HepG2 (cell line): ENCODE measurements at regions not wholly inside any gene's neighbourhood (a gene's known extent, or its start where the extent isn't known, plus 50 kb on each side); places are given as distances from the start of the nearest gene placed in this dataset.

Experiments used
- ATAC-seq: fragments of 200-7000 bp; cut with Tn5 transposase; 3 replicates; pipeline ENCODE4 v1.9.1; 2020; ENCODE audit warnings: mild to moderate bottlenecking, moderate library complexity
- BruUV-seq: library from RNA; stranded (reverse); fragments of 400-500 nt; replicated peaks from 2 replicates; lab custom pipeline; 2021; lab: Mats Ljungman, UMichigan
- CTCF ChIA-PET: fragments of 300-600 bp; formaldehyde crosslinking; extraction: SDS; loops from one replicate; lab custom pipeline; 2021; ENCODE audit warnings: low total read pairs, inconsistent platforms, low intra/inter-chr PET ratio; lab: Yijun Ruan, JAX
- POLR2A ChIA-PET: fragments of 350-600 bp; sonication (Branson Sonifier 250); formaldehyde crosslinking; loops from one replicate; lab custom pipeline; 2020; ENCODE audit warnings: antibody characterized with exemption, inconsistent platforms; lab: Yijun Ruan, JAX
- DNase-seq: peaks from one replicate; pipeline ENCODE4 v3.0.0-alpha.2; 2015; ENCODE audit warnings: low spot score
- FAIRE-seq: peaks from 3 replicates; lab custom pipeline; 2011; peaks lifted over from hg19 to GRCh38; lab: Jason Lieb, UNC
- H2AFZ ChIP-seq: one replicate; pipeline ENCODE4 v1.6.1; 2011; ENCODE audit warnings: low read length, inconsistent platforms
- H3K27ac ChIP-seq: fragments of 300-600 bp; 3 replicates; pipeline ENCODE4 v1.8.0; 2011; ENCODE audit warnings: mixed run types, mild to moderate bottlenecking, mixed read lengths, low read length, inconsistent platforms; ENCODE audit not compliant: insufficient read depth; ENCODE audit errors: extremely low read length
- H3K27me3 ChIP-seq, 2 experiments: fragments of 200-600 bp in 1 of 2; 2 replicates in 1 of 2; 3 replicates in 1 of 2; pipeline versions ENCODE4 v1.6.0 to v1.8.0; 2011; ENCODE audit warnings: low read length in 2 of 2, mild to moderate bottlenecking in 2 of 2, moderate library complexity in 2 of 2, inconsistent platforms in 1 of 2; ENCODE audit not compliant: insufficient read depth in 2 of 2, control insufficient read depth in 1 of 2
- H3K36me3 ChIP-seq, 2 experiments: fragments of 200-600 bp in 1 of 2; replicated peaks in 1 of 2; 2 replicates in 1 of 2; 3 replicates in 1 of 2; pipeline versions ENCODE4 v1.5.1 to v1.8.0; 2011; ENCODE audit warnings: low read length in 2 of 2, inconsistent platforms in 1 of 2; ENCODE audit not compliant: insufficient read depth in 2 of 2, control insufficient read depth in 1 of 2
- H3K4me1 ChIP-seq: 2 replicates; pipeline ENCODE4 v1.5.1; 2012; ENCODE audit warnings: low read length, inconsistent platforms; ENCODE audit not compliant: insufficient read depth
- H3K4me2 ChIP-seq: 2 replicates; pipeline ENCODE4 v1.6.0; 2011; ENCODE audit warnings: low read depth, low read length, inconsistent platforms
- H3K4me3 ChIP-seq, 3 experiments: fragments of 200-600 bp in 1 of 3; sonication (generic), shearing (Covaris generic) in 1 of 3; replicated peaks in 1 of 3; 2 replicates each; pipeline ENCODE4 v1.5.1; 2011 to 2016; ENCODE audit warnings: low read length in 3 of 3, inconsistent platforms in 2 of 3, low read depth in 2 of 3, mild to moderate bottlenecking in 2 of 3, control low read depth in 1 of 3, mixed read lengths in 1 of 3; ENCODE audit not compliant: insufficient read depth in 1 of 3
- H3K79me2 ChIP-seq: one replicate; pipeline ENCODE4 v1.6.1; 2011; ENCODE audit warnings: low read length, inconsistent platforms; ENCODE audit not compliant: insufficient read depth
- H3K9ac ChIP-seq: 2 replicates; pipeline ENCODE4 v1.6.0; 2011; ENCODE audit warnings: mild to moderate bottlenecking, low read depth, low read length, inconsistent platforms; ENCODE audit not compliant: insufficient read depth
- H3K9me3 ChIP-seq: 2 replicates; pipeline ENCODE4 v1.5.1; 2012; ENCODE audit warnings: mild to moderate bottlenecking, low read length
- H4K20me1 ChIP-seq: 2 replicates; pipeline ENCODE4 v1.6.0; 2011; ENCODE audit warnings: inconsistent platforms, mild to moderate bottlenecking, low read length, moderate library complexity; ENCODE audit not compliant: insufficient read depth
- ATF4 ChIP-seq, 2 experiments: fragments of 450-650 bp in 1 of 2; sonication (generic) in 1 of 2; formaldehyde crosslinking; IDR thresholded peaks; 2 replicates each; pipeline versions ENCODE4 v1.5.0 to v1.8.0; 2020 to 2022; ENCODE audit warnings: mild to moderate bottlenecking in 1 of 2, missing genetic modification reagents in 1 of 2
- FLYWCH1 ChIP-seq: sonication (generic); formaldehyde crosslinking; IDR thresholded peaks from 2 replicates; pipeline ENCODE4 v1.8.1; 2023; ENCODE audit warnings: mild to moderate bottlenecking, missing genetic modification reagents
- IKZF1 ChIP-seq: fragments of 450-650 bp; IDR thresholded peaks from 2 replicates; pipeline ENCODE4 v1.7.1; 2016
- NFIC ChIP-seq: IDR thresholded peaks from 2 replicates; pipeline ENCODE4 v1.6.1; 2012; ENCODE audit warnings: mild to moderate bottlenecking, low read length, inconsistent platforms
- PCBP2 ChIP-seq: fragments of 200-400 bp; formaldehyde crosslinking; optimal IDR thresholded peaks from 2 replicates; pipeline ENCODE3; 2018; ENCODE audit warnings: low read length, low read depth; ENCODE audit not compliant: poor library complexity, severe bottlenecking
- RBAK ChIP-seq: sonication (generic); formaldehyde crosslinking; IDR thresholded peaks from 2 replicates; pipeline ENCODE4 v1.5.1; 2020; ENCODE audit warnings: mild to moderate bottlenecking, missing genetic modification reagents
- SIN3B ChIP-seq: fragments of 150-350 bp; IDR thresholded peaks from 2 replicates; pipeline ENCODE4 v1.6.1; 2014; ENCODE audit warnings: low read length
- TEAD2 ChIP-seq: sonication (generic); formaldehyde crosslinking; IDR thresholded peaks from 2 replicates; pipeline ENCODE4 v1.9.0; 2021; ENCODE audit warnings: missing genetic modification reagents
- ZBTB8A ChIP-seq: sonication (generic); formaldehyde crosslinking; IDR thresholded peaks from 2 replicates; pipeline ENCODE4 v1.4.0; 2020; ENCODE audit warnings: mild to moderate bottlenecking, low read depth, missing genetic modification reagents, borderline replicate concordance
- ZC3H13 ChIP-seq: sonication (generic); formaldehyde crosslinking; IDR thresholded peaks from 2 replicates; pipeline ENCODE4 v1.8.1; 2023; ENCODE audit warnings: mild to moderate bottlenecking, missing genetic modification reagents, moderate library complexity
- ZNF33A ChIP-seq: sonication (generic); formaldehyde crosslinking; IDR thresholded peaks from 2 replicates; pipeline ENCODE4 v1.5.1; 2020; ENCODE audit warnings: missing genetic modification reagents, mild to moderate bottlenecking, moderate library complexity, borderline replicate concordance
- ZNF350 ChIP-seq: sonication (generic); formaldehyde crosslinking; IDR thresholded peaks from 2 replicates; pipeline ENCODE4 v1.4.0; 2020; ENCODE audit warnings: mild to moderate bottlenecking, low read depth, missing genetic modification reagents, borderline replicate concordance
- ZNF564 ChIP-seq: sonication (generic); formaldehyde crosslinking; IDR thresholded peaks from 2 replicates; pipeline ENCODE4 v1.8.1; 2023; ENCODE audit warnings: mild to moderate bottlenecking, missing genetic modification reagents
- ZNF567 ChIP-seq: sonication (generic); formaldehyde crosslinking; IDR thresholded peaks from 2 replicates; pipeline ENCODE4 v1.8.1; 2023; ENCODE audit warnings: mild to moderate bottlenecking, missing genetic modification reagents, borderline replicate concordance
- ZNF616 ChIP-seq: sonication (generic); formaldehyde crosslinking; IDR thresholded peaks from 2 replicates; pipeline ENCODE4 v1.5.0; 2020; ENCODE audit warnings: low read depth, mild to moderate bottlenecking, missing genetic modification reagents
- WGBS: methylation state at CpG from one replicate; pipeline ENCODE4 v1.1.6; 2017; ENCODE audit warnings: low lambda C conversion rate; 5-methylcytosine and 5-hydroxymethylcytosine counted together
- in situ Hi-C: cut with HindIII; loops from 2 replicates; pipeline ENCODE4 v1.10.0; 2017; ENCODE audit warnings: low pct_unique_long_range_greater_than_20kb; ENCODE audit not compliant: extremely low pct_ligation_motif_present
- intact Hi-C: fragments of 100-400 bp; cut with micrococcal nuclease; formaldehyde crosslinking; loops from one replicate; pipeline ENCODE4 v1.10.0; 2022; ENCODE audit not compliant: unreplicated experiment

DNA sequence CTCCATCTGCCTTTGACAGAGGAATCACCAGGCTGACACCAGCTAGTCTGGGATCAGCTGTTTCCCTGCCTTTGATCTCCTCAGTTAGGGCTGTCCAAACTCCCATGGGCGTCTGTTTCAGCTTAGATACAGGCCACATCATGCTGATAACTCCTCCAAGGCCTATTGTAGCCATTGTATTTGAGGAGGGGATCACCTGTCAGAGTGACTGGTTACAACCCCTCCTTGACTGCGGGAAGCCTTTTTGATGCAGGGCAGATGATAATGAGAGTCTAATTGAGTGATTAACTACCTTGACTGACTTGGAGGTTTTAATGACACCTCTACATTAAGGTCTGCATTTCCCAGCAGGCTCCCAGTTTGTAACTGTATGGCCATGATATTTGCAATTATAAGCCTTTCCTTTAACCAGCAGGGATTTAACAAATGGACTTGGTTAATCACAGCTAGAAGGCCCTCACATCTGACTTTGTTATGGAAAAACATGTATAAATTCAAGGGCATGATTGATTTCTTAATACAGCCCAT, 863.5 kb downstream of the KCNJ2 start:
- Histone ChIP-seq H3K9me3 (peaks cover 73% of the 10 kb centered on the region), H3K4me3 (no peak overlapping the region), H2AFZ (no peak overlapping the region), H3K9ac (no peak overlapping the region), H3K27me3 (no peaks in the 10 kb centered on the region), H3K36me3 (no peaks in the 10 kb centered on the region), H3K79me2 (no peaks in the 10 kb centered on the region), H3K4me2 (no peak overlapping the region), H3K27ac (no peak overlapping the region), H4K20me1 (no peaks in the 10 kb centered on the region), H3K4me1 (no peaks in the 10 kb centered on the region)
- TF ChIP-seq ZNF564 (CRISPR knock-in tag) (no peak), ATF4 (CRISPR knock-in tag; IDR thresholded peaks at IDR 0.05) (no peak), PCBP2 (no peak), SIN3B (no peak), TEAD2 (CRISPR knock-in tag) (no peak), IKZF1 (no peak), FLYWCH1 (CRISPR knock-in tag) (no peak), RBAK (CRISPR knock-in tag) (no peak), ZNF616 (no peak), ZBTB8A (no peak), ZNF567 (no peak), ZNF350 (CRISPR knock-in tag) (no peak), NFIC (no peak), ZC3H13 (no peak), ZNF33A (no peak)
- no TSS peak for BruUV-seq
- FAIRE-seq, result no peak
- 8% methylated on average over 2 of the region's 2 CpGs for WGBS
- in situ Hi-C loops, result no loop called here
- ChIA-PET CTCF (no interaction called here), POLR2A (no interaction called here)
- intact Hi-C loops, result no loop called here
- ATAC-seq, result no peak
- DNase-seq, result no peak
